K562 (cell line): ENCODE measurements at regions not wholly inside any gene's neighbourhood (a gene's known extent, or its start where the extent isn't known, plus 50 kb on each side); places are given as distances from the start of the nearest gene placed in this dataset.

Experiments used
- ATAC-seq: fragments of 200-7000 bp; cut with Tn5 transposase; 3 replicates; pipeline ENCODE4 v1.9.1; 2020; ENCODE audit warnings: moderate library complexity
- BruUV-seq: library from RNA; stranded (reverse); fragments of 400-500 nt; replicated peaks from 2 replicates; lab custom pipeline; 2021; lab: Mats Ljungman, UMichigan
- CTCF ChIA-PET: fragments of 300-600 bp; formaldehyde crosslinking; extraction: SDS; loops from one replicate; lab custom pipeline; 2021; ENCODE audit warnings: low intra/inter-chr PET ratio; lab: Yijun Ruan, JAX
- POLR2A ChIA-PET: fragments of 300-600, 350-650 bp; sonication (Branson Sonifier 250); formaldehyde crosslinking; extraction: SDS; loops from one replicate; lab custom pipeline; 2021; ENCODE audit warnings: antibody characterized with exemption, inconsistent platforms; lab: Yijun Ruan, JAX
- DNase-seq, 4 experiments: peaks; one replicate each; pipeline versions ENCODE4 v3.0.0 to v3.0.0-alpha.2; 2011 to 2018; ENCODE audit warnings: low spot score in 3 of 4, mixed read lengths in 3 of 4; ENCODE audit errors: extremely low read depth in 1 of 4
- FAIRE-seq: peaks from 2 replicates; lab custom pipeline; 2011; peaks lifted over from hg19 to GRCh38; lab: Jason Lieb, UNC
- H2AFZ ChIP-seq: 2 replicates; pipeline ENCODE4 v1.6.0; 2011; ENCODE audit warnings: low read depth, low read length, control low read depth, inconsistent platforms
- H3K27ac ChIP-seq: fragments of 200-600 bp; 3 replicates; pipeline ENCODE4 v1.8.0; 2011; ENCODE audit warnings: low read depth, mild to moderate bottlenecking, control low read depth, inconsistent platforms, low read length, moderate library complexity, mixed read lengths; ENCODE audit errors: extremely low read depth
- H3K27me3 ChIP-seq, 2 experiments: fragments of 300-600 bp in 1 of 2; 2 replicates in 1 of 2; 3 replicates in 1 of 2; pipeline versions ENCODE4 v1.6.0 to v1.8.0; 2011; ENCODE audit warnings: inconsistent platforms in 2 of 2, low read length in 2 of 2, mild to moderate bottlenecking in 1 of 2, mixed read lengths in 1 of 2, moderate library complexity in 1 of 2; ENCODE audit not compliant: control insufficient read depth in 2 of 2, insufficient read depth in 2 of 2
- H3K36me3 ChIP-seq: fragments of 300-600 bp; 3 replicates; pipeline ENCODE4 v1.8.0; 2011; ENCODE audit warnings: mild to moderate bottlenecking, low read length, inconsistent platforms; ENCODE audit not compliant: control insufficient read depth, insufficient read depth
- H3K4me1 ChIP-seq, 2 experiments: fragments of 200-600 bp in 1 of 2; replicated peaks in 1 of 2; 2 replicates in 1 of 2; 3 replicates in 1 of 2; pipeline versions ENCODE4 v1.5.1 to v1.8.0; 2011; ENCODE audit warnings: inconsistent platforms in 2 of 2, low read length in 2 of 2, mild to moderate bottlenecking in 1 of 2, mixed read lengths in 1 of 2, moderate library complexity in 1 of 2; ENCODE audit not compliant: control insufficient read depth in 2 of 2, insufficient read depth in 2 of 2
- H3K4me2 ChIP-seq: 2 replicates; pipeline ENCODE4 v1.6.1; 2011; ENCODE audit warnings: low read length, control low read depth, inconsistent platforms, mixed read lengths; ENCODE audit not compliant: insufficient read depth
- H3K4me3 ChIP-seq: fragments of 200-600 bp; sonication (generic), shearing (Covaris generic); 2 replicates; pipeline ENCODE4 v1.5.1; 2016; ENCODE audit warnings: control low read depth, inconsistent platforms
- H3K79me2 ChIP-seq: fragments of 200-600 bp; 3 replicates; pipeline ENCODE4 v1.8.0; 2011; ENCODE audit warnings: low read length, inconsistent platforms; ENCODE audit not compliant: control insufficient read depth, insufficient read depth
- H3K9ac ChIP-seq, 2 experiments: 2 replicates each; pipeline versions ENCODE4 v1.6.0 to v1.6.1; 2011; ENCODE audit warnings: low read depth in 2 of 2, low read length in 2 of 2, control low read depth in 1 of 2, inconsistent platforms in 1 of 2, mild to moderate bottlenecking in 1 of 2, mixed read lengths in 1 of 2; ENCODE audit not compliant: insufficient read depth in 1 of 2
- H3K9me1 ChIP-seq: one replicate; pipeline ENCODE4 v1.6.0; 2011; ENCODE audit warnings: inconsistent platforms, mild to moderate bottlenecking, low read length, moderate library complexity; ENCODE audit not compliant: control insufficient read depth, insufficient read depth
- H3K9me3 ChIP-seq: replicated peaks from 2 replicates; pipeline ENCODE4 v1.5.1; 2011; ENCODE audit warnings: low read depth, low read length, inconsistent platforms; ENCODE audit not compliant: control insufficient read depth, insufficient read depth
- H4K20me1 ChIP-seq: replicated peaks from 2 replicates; pipeline ENCODE4 v1.6.1; 2011; ENCODE audit warnings: low read length, inconsistent platforms, mixed read lengths; ENCODE audit not compliant: control insufficient read depth, insufficient read depth
- EWSR1 ChIP-seq: fragments of 450-650 bp; IDR thresholded peaks from 2 replicates; pipeline ENCODE4 v1.6.1; 2018; ENCODE audit warnings: borderline replicate concordance, mild to moderate bottlenecking, low read depth, moderate library complexity; ENCODE audit not compliant: partially characterized antibody
- GABPB2 ChIP-seq: fragments of 250-450 bp; sonication (Bioruptor Pico); conservative IDR thresholded peaks from 2 replicates; pipeline ENCODE4 v1.5.1; 2021; ENCODE audit warnings: mild to moderate bottlenecking
- HMG20B ChIP-seq: fragments of 250-450 bp; sonication (Bioruptor Pico); IDR thresholded peaks from 2 replicates; pipeline ENCODE4 v1.5.0; 2021; ENCODE audit warnings: mild to moderate bottlenecking
- MTF1 ChIP-seq: fragments of 250-450 bp; sonication (Bioruptor Pico); IDR thresholded peaks from 2 replicates; pipeline ENCODE4 v1.9.0; 2021; ENCODE audit warnings: moderate library complexity, mild to moderate bottlenecking, inconsistent platforms, borderline replicate concordance
- SRF ChIP-seq, 2 experiments: fragments of 250-450, 450-650 bp in 1 of 2; sonication (Bioruptor Pico) in 1 of 2; sonication (generic) in 1 of 2; formaldehyde crosslinking; IDR thresholded peaks; 2 replicates each; pipeline versions ENCODE4 v1.5.0 to v1.5.1; 2020 to 2022; ENCODE audit warnings: mild to moderate bottlenecking in 1 of 2, missing genetic modification reagents in 1 of 2
- ZNF77 ChIP-seq: fragments of 250-450 bp; sonication (Bioruptor Pico); IDR thresholded peaks from 2 replicates; pipeline ENCODE4 v1.5.0; 2020
- WGBS: fragments of 100-300 bp; shearing (Covaris generic); methylation state at CpG from one replicate; pipeline ENCODE4 v1.1.6; 2016; ENCODE audit warnings: low coverage, mixed read lengths; ENCODE audit not compliant: insufficient coverage; ENCODE audit errors: missing lambda C conversion rate; 5-methylcytosine and 5-hydroxymethylcytosine counted together
- in situ Hi-C: fragments of 300-500 bp; cut with MboI; formaldehyde crosslinking; loops from 4 replicates; pipeline ENCODE4 v1.15.0; 2018; ENCODE audit warnings: inconsistent platforms, mixed read lengths
- intact Hi-C: fragments of 100-400 bp; cut with micrococcal nuclease; formaldehyde crosslinking; loops from 2 replicates; pipeline ENCODE4 v1.14.2; 2022
- TF ChIP-seq, protein P1 (sequence below): fragments of 450-650 bp; IDR thresholded peaks from 2 replicates; pipeline ENCODE4 v1.6.1; 2018; ENCODE audit not compliant: partially characterized antibody

DNA sequence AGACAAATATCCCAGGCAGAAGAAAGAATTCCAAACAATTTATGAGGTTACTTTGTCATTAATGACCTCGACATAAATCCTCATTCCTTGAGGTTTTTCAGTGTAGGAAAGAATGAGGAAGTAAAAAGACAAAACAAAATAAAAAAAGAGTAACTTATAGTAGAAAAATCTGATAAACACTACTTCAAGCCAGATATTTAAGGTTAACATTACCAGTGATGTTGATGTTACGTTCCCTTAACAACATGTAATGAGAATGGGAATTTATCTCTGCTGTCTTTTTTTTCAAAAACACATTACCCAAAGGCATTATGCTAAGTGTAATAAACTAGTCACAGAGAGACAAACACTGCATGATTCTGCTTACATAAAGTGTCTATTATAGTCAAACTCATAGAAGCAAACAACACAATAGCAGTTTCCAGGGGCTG lies 935.1 kb downstream of the SLITRK1 start:
- H2AFZ ChIP-seq: no peak overlapping the region
- no peaks in the 10 kb centered on the region for H3K9me3 ChIP-seq
- H4K20me1 ChIP-seq: no peaks in the 10 kb centered on the region
- H3K9ac ChIP-seq: no peak overlapping the region
- H3K79me2 ChIP-seq: no peaks in the 10 kb centered on the region
- H3K9me1 ChIP-seq: no peaks in the 10 kb centered on the region
- no peaks in the 10 kb centered on the region for H3K27me3 ChIP-seq
- no peak for DNase-seq
- no peaks in the 10 kb centered on the region for H3K4me1 ChIP-seq
- no peak overlapping the region for H3K4me2 ChIP-seq
- BruUV-seq: no TSS peak
- intact Hi-C loops (no loop called here), in situ Hi-C loops (no loop called here)
- H3K36me3 ChIP-seq: no peaks in the 10 kb centered on the region
- ATAC-seq: no peak
- ChIA-PET POLR2A (no interaction called here), CTCF (no interaction called here)
- no peak overlapping the region for H3K4me3 ChIP-seq
- TF ChIP-seq ZNF77 (CRISPR knock-in tag) (no peak), MTF1 (CRISPR knock-in tag) (no peak), GABPB2 (CRISPR knock-in tag) (no peak), EWSR1 (no peak), HMG20B (no peak), SRF (CRISPR knock-in tag; IDR thresholded peaks at IDR 0.05) (no peak)
- TF ChIP-seq, protein P1, sequence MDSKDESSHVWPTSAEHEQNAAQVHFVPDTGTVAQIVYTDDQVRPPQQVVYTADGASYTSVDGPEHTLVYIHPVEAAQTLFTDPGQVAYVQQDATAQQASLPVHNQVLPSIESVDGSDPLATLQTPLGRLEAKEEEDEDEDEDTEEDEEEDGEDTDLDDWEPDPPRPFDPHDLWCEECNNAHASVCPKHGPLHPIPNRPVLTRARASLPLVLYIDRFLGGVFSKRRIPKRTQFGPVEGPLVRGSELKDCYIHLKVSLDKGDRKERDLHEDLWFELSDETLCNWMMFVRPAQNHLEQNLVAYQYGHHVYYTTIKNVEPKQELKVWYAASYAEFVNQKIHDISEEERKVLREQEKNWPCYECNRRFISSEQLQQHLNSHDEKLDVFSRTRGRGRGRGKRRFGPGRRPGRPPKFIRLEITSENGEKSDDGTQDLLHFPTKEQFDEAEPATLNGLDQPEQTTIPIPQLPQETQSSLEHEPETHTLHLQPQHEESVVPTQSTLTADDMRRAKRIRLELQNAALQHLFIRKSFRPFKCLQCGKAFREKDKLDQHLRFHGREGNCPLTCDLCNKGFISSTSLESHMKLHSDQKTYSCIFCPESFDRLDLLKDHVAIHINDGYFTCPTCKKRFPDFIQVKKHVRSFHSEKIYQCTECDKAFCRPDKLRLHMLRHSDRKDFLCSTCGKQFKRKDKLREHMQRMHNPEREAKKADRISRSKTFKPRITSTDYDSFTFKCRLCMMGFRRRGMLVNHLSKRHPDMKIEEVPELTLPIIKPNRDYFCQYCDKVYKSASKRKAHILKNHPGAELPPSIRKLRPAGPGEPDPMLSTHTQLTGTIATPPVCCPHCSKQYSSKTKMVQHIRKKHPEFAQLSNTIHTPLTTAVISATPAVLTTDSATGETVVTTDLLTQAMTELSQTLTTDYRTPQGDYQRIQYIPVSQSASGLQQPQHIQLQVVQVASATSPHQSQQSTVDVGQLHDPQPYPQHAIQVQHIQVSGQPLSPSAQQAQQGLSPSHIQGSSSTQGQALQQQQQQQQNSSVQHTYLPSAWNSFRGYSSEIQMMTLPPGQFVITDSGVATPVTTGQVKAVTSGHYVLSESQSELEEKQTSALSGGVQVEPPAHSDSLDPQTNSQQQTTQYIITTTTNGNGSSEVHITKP: no peak
- FAIRE-seq: no peak
- no peak overlapping the region for H3K27ac ChIP-seq
- 43% methylated on average over 2 of the region's 2 CpGs for WGBS
